Spinal cord (tissue), 9 donors: ENCODE measurements at regions not wholly inside any gene's neighbourhood (a gene's known extent, or its start where the extent isn't known, plus 50 kb on each side); places are given as distances from the start of the nearest gene placed in this dataset.

ENCODE experiments used
- DNase-seq, 6 donors: peaks; one replicate each; pipeline versions ENCODE4 v3.0.0 to v3.0.0-alpha.2; 2013 to 2015; ENCODE audit warnings: low spot score in 6 of 6, low read depth in 4 of 6
- H3K27ac ChIP-seq: one replicate; pipeline ENCODE4 v1.5.1; 2013; ENCODE audit warnings: low read depth, low read length, control low read depth
- H3K27me3 ChIP-seq: one replicate; pipeline ENCODE4 v1.6.1; 2013; ENCODE audit warnings: low read length; ENCODE audit not compliant: control insufficient read depth, insufficient read depth
- H3K36me3 ChIP-seq: one replicate; pipeline ENCODE4 v1.6.1; 2013; ENCODE audit warnings: low read length; ENCODE audit not compliant: control insufficient read depth, insufficient read depth
- H3K4me1 ChIP-seq: one replicate; pipeline ENCODE4 v1.6.1; 2013; ENCODE audit warnings: low read length; ENCODE audit not compliant: control insufficient read depth, insufficient read depth
- H3K4me3 ChIP-seq: one replicate; pipeline ENCODE4 v1.5.1; 2013; ENCODE audit warnings: low read depth, low read length, control low read depth
- H3K9me3 ChIP-seq: one replicate; pipeline ENCODE4 v1.6.1; 2013; ENCODE audit warnings: low read length; ENCODE audit not compliant: control insufficient read depth, insufficient read depth
- WGBS: methylation state at CpG from one replicate; pipeline ENCODE4 v1.1.5; 2013; ENCODE audit warnings: missing lambda C conversion rate; ENCODE audit not compliant: insufficient coverage; 5-methylcytosine and 5-hydroxymethylcytosine counted together
- donor health status: healthy.

GRCh38 chr9:126205845-126206498 is 120.7 kb upstream of the MVB12B start:
- H3K4me1 ChIP-seq: peaks cover 8% of the 10 kb centered on the region
- H3K36me3 ChIP-seq: no peaks in the 10 kb centered on the region
- DNase-seq: no peak
- no peak overlapping the region for H3K27ac ChIP-seq
- H3K27me3 ChIP-seq: no peaks in the 10 kb centered on the region
- no peaks in the 10 kb centered on the region for H3K9me3 ChIP-seq
- 84% methylated on average over 16 of the region's 22 CpGs for WGBS
- no peak overlapping the region for H3K4me3 ChIP-seq

GRCh38 chr9:126207256-126207655 is 119.4 kb upstream of the MVB12B start:
- 97% methylated on average over 5 of the region's 5 CpGs for WGBS
- H3K4me3 ChIP-seq: no peak overlapping the region

DNA sequence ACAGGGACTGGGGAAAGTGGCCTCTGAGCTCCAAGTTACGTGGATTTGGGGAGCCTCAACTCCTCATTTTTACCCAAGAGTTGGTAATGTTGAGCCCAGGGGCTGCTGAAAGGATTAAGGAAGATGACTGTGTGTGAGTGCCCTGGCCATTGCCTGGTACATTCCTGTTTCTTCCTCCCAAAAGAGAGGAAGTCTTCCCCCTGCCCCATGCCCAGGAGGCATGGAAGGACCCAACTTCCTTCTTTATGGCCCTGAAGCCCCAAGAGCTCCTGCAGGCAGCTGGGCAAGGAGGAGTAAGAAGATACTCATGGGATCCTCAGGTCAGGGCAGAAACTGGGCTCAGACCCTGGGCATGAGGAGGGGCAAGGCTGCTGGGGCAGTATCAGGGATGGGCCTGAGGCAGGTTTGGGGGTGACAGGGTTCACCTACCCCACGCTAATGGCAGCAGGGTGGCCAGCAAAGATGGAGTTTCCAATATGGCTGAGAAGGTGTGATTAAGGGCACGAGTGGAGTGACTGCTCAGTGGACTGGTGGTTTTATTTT is 118.3 kb upstream of the MVB12B start:
- H3K9me3 ChIP-seq: peaks cover 4% of the 10 kb centered on the region
- peaks cover 8% of the 10 kb centered on the region for H3K4me1 ChIP-seq
- no peak overlapping the region for H3K4me3 ChIP-seq
- no peaks in the 10 kb centered on the region for H3K27me3 ChIP-seq
- no peak overlapping the region for H3K27ac ChIP-seq
- H3K36me3 ChIP-seq: no peaks in the 10 kb centered on the region
- 89% methylated on average over 2 of the region's 3 CpGs for WGBS
- DNase-seq: no peak

More at GRCh38 chr9:126207256-126207655, 119.4 kb upstream of the MVB12B start:
- no peak for DNase-seq
- Histone ChIP-seq H3K4me1 (peaks cover 8% of the 10 kb centered on the region), H3K36me3 (no peaks in the 10 kb centered on the region), H3K27me3 (no peaks in the 10 kb centered on the region), H3K27ac (no peak overlapping the region), H3K9me3 (no peaks in the 10 kb centered on the region)

GRCh38 chr9:126211441-126212074 is 115.1 kb upstream of the MVB12B start:
- peaks cover 9% of the 10 kb centered on the region for H3K9me3 ChIP-seq
- 77% methylated on average over 3 of the region's 3 CpGs for WGBS
- H3K4me3 ChIP-seq: no peak overlapping the region
- H3K4me1 ChIP-seq: no peaks in the 10 kb centered on the region
- H3K36me3 ChIP-seq: no peaks in the 10 kb centered on the region
- no peaks in the 10 kb centered on the region for H3K27me3 ChIP-seq
- no peak for DNase-seq
- no peak overlapping the region for H3K27ac ChIP-seq

GRCh38 chr9:126215486-126215885 is 111.1 kb upstream of the MVB12B start:
- Histone ChIP-seq H3K27me3 (no peaks in the 10 kb centered on the region), H3K4me3 (no peak overlapping the region), H3K9me3 (peaks cover 9% of the 10 kb centered on the region), H3K27ac (no peak overlapping the region), H3K4me1 (no peaks in the 10 kb centered on the region), H3K36me3 (no peaks in the 10 kb centered on the region)
- no peak for DNase-seq
- 87% methylated on average over 4 of the region's 4 CpGs for WGBS

DNA sequence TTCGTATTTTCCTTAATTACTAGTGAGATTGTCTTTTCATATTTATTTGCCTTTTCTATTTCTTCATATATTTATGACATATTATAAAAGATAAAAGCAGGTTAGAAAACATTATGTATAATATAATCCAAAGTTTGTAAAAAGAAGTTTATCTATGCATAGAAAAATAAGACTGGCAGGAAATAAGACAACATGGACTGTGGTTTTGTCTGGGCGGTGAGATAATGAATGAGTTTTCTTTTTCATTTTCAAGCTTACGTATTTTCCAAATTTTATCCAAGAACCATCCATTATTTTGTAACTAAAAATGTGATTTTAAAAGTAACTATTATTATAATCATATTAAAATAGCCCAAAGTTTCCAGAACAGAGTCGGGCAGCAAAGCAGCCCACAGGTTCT is 109.8 kb upstream of the MVB12B start:
- Histone ChIP-seq H3K9me3 (peaks cover 9% of the 10 kb centered on the region), H3K27me3 (peaks cover 1% of the 10 kb centered on the region), H3K36me3 (no peaks in the 10 kb centered on the region), H3K4me3 (no peak overlapping the region), H3K4me1 (no peaks in the 10 kb centered on the region), H3K27ac (no peak overlapping the region)
- no CpG with 5 or more reads among the region's 4 CpGs for WGBS
- DNase-seq: no peak

GRCh38 chr9:126217250-126217653 is 109.4 kb upstream of the MVB12B start:
- Histone ChIP-seq H3K4me1 (peaks cover 2% of the 10 kb centered on the region), H3K9me3 (peaks cover 9% of the 10 kb centered on the region), H3K27ac (no peak overlapping the region), H3K4me3 (no peak overlapping the region), H3K36me3 (no peaks in the 10 kb centered on the region), H3K27me3 (peaks cover 5% of the 10 kb centered on the region)
- DNase-seq: peak in 2 of 6 donors; percentile 26 to 30
- no CpG with 5 or more reads among the region's 5 CpGs for WGBS

- H3K27ac ChIP-seq: no peak overlapping the region
Measured at GRCh38 chr9:126217797-126218196, 108.8 kb upstream of the MVB12B start.

GRCh38 chr9:126218359-126219125 is 108.1 kb upstream of the MVB12B start:
- DNase-seq: no peak
- Histone ChIP-seq H3K9me3 (peaks cover 4% of the 10 kb centered on the region), H3K36me3 (no peaks in the 10 kb centered on the region), H3K27me3 (peaks cover 18% of the 10 kb centered on the region), H3K27ac (no peak overlapping the region), H3K4me3 (no peak overlapping the region), H3K4me1 (peaks cover 12% of the 10 kb centered on the region)
- 86% methylated on average over 9 of the region's 10 CpGs for WGBS

More at GRCh38 chr9:126217797-126218196, 108.8 kb upstream of the MVB12B start:
- Histone ChIP-seq H3K4me3 (no peak overlapping the region), H3K36me3 (no peaks in the 10 kb centered on the region), H3K9me3 (peaks cover 9% of the 10 kb centered on the region), H3K27me3 (peaks cover 11% of the 10 kb centered on the region), H3K4me1 (peaks cover 7% of the 10 kb centered on the region)
- 76% methylated on average over 7 of the region's 7 CpGs for WGBS
- no peak for DNase-seq
